ENCODE measurements at regions not wholly inside any gene's neighbourhood (a gene's known extent, or its start where the extent isn't known, plus 50 kb on each side); places are given as distances from the start of the nearest gene placed in this dataset.

DNA sequence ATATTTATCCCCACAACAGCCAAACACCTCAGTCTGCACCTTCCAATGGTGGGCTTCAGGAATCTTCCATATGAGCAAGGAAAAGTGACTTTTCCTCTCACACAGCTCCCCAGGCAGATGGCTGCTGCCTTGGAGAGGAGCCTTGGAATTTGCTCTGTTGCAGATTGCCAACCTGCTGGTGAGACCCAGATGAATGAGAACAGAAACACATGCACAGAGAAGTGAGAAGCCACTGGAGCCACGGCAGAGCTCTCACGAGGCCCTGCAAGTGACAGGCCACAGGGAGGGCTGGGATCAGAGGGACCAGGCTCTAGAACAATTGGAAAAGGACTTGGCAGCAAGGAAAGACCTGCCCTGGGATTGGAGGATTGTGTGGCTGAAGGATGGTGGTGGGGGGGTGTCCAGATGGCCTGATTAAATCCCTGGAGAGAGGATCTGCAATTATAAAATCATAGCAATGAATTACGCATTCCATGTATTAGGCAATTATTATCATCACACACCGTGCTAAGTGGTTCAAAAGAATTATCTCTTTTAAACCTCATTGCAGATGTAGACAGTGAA, 84.9 kb upstream of the PWP1 start:
- TF ChIP-seq CTCF (IDR thresholded peaks at IDR 0.05; ENCODE audit: insufficient read depth, low read length, poor library complexity, severe bottlenecking), result no peak
- TF ChIP-seq EZH2phosphoT487 (conservative IDR thresholded peaks at IDR 0.05; ENCODE audit: low read length), result no peak

Data from SU-DHL-6 (cell line).